GM20000 (cell line): ENCODE measurements at regions not wholly inside any gene's neighbourhood (a gene's known extent, or its start where the extent isn't known, plus 50 kb on each side); places are given as distances from the start of the nearest gene placed in this dataset.

ENCODE experiments used
- DNase-seq: peaks from one replicate; pipeline ENCODE4 v3.0.0; 2012; ENCODE audit warnings: low spot score
- TF ChIP-seq, protein P1 (sequence below): IDR thresholded peaks from 2 replicates; pipeline ENCODE4 v1.5.1; 2012; ENCODE audit warnings: mild to moderate bottlenecking, control low read depth; ENCODE audit errors: extremely low read depth, missing control alignments

DNA sequence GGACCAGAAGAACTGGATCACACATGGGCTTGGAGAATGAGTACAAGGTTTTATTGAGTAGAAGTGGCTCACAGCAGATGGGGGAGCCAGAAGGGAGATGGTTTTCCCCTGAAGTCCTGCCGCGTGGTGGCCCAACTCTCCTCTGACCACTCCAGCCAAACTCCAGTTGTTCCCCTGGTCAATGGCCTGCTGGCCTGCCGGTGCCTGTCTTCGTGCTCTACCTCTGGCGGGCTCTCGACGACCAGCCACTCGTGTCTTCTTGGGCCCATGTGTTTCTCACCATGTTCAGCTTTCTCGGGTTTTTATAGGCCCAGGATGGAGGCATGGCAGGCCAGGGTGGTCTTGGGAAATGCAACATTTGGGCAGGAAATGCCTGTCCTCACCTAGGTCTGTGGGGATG, 519.6 kb downstream of the CYLC2 start:
- DNase-seq = no peak
- TF ChIP-seq, protein P1, sequence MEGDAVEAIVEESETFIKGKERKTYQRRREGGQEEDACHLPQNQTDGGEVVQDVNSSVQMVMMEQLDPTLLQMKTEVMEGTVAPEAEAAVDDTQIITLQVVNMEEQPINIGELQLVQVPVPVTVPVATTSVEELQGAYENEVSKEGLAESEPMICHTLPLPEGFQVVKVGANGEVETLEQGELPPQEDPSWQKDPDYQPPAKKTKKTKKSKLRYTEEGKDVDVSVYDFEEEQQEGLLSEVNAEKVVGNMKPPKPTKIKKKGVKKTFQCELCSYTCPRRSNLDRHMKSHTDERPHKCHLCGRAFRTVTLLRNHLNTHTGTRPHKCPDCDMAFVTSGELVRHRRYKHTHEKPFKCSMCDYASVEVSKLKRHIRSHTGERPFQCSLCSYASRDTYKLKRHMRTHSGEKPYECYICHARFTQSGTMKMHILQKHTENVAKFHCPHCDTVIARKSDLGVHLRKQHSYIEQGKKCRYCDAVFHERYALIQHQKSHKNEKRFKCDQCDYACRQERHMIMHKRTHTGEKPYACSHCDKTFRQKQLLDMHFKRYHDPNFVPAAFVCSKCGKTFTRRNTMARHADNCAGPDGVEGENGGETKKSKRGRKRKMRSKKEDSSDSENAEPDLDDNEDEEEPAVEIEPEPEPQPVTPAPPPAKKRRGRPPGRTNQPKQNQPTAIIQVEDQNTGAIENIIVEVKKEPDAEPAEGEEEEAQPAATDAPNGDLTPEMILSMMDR = no peak

DNA sequence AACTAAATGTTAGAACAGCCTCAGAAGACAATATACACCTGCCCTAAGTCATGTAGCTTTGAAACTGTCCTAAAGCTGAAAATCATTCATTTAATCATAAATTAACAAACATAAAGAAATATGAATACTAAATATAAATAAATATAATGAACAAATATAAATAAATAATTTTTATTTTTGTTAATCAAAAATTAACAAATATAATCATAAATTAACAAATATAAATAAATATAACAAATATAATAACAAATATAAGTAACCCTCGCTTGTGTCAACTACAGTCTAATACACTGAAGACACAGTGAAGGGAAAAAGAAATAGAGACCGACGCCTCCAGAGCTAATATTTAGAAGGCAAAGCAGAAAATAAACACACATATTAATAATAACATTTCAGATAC, 527.3 kb downstream of the CYLC2 start:
- TF ChIP-seq, protein P1 = no peak
- DNase-seq = no peak

GRCh38 chr9:103530934-103531333, 535.8 kb downstream of the CYLC2 start:
- TF ChIP-seq, protein P1 = no peak
- no peak for DNase-seq

DNA sequence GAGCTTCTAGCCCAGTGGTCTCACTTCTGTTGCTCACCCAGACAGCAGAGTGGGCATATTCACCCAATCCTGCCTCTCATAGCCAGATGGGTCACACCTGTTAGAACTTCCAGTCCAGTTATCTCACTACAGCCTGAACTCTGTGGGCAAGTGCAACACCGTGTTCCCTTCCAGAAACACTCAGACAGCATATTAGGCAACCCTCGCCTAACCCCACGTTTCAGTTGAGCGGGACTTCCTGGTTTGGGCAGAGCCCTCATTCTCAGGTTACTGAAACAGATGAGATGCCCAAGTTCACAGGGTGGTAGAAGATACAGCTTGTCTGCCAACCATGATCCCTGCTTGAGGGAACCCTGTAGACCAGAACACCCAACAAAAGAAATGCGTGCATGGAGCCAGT, 538.2 kb downstream of the CYLC2 start:
- TF ChIP-seq, protein P1 = no peak
- no peak for DNase-seq

GRCh38 chr9:103537426-103537825, 542.3 kb downstream of the CYLC2 start:
- no peak for DNase-seq
- TF ChIP-seq, protein P1 = no peak

- TF ChIP-seq, protein P1 = no peak
- DNase-seq = no peak
These were observed 548.8 kb upstream of the SMC2 start for GRCh38 chr9:103545260-103545659.

- no peak for DNase-seq
- TF ChIP-seq, protein P1 = no peak
These were observed 541.4 kb upstream of the SMC2 start for GRCh38 chr9:103552712-103553111.
